ENCODE measurements at regions not wholly inside any gene's neighbourhood (a gene's known extent, or its start where the extent isn't known, plus 50 kb on each side); places are given as distances from the start of the nearest gene placed in this dataset.
"Not testable (repeated sequence)": the region's sequence is repeated elsewhere in the genome, so short reads cannot be mapped to it uniquely, and the experiment has no call there.

GRCh38 chr5:23433534-23434315 lies 73.7 kb upstream of the PRDM9 start:
- H3K4me3 ChIP-seq (ENCODE audit: low read depth, low read length): no peak overlapping the region
- TF ChIP-seq CTCF (IDR thresholded peaks at IDR 0.05; ENCODE audit: insufficient read depth, low read depth, low read length): no peak
- DNase-seq (ENCODE audit: low read depth): no peak

- no peak overlapping the region for H3K4me3 ChIP-seq (ENCODE audit: low read depth, low read length)
- DNase-seq (ENCODE audit: low read depth): no peak
- TF ChIP-seq CTCF (IDR thresholded peaks at IDR 0.05; ENCODE audit: insufficient read depth, low read depth, low read length): no peak
Observed at GRCh38 chr5:23428705-23429104, 78.7 kb upstream of the PRDM9 start.

- H3K4me3 ChIP-seq (ENCODE audit: low read depth, low read length); DNase-seq (ENCODE audit: low read depth): not testable (repeated sequence)
Observed at GRCh38 chr5:23420214-23420613, 87.2 kb upstream of the PRDM9 start.

GRCh38 chr5:23419115-23419514 lies 88.3 kb upstream of the PRDM9 start:
- H3K4me3 ChIP-seq (ENCODE audit: low read depth, low read length): no peak overlapping the region
- no peak for DNase-seq (ENCODE audit: low read depth)
- TF ChIP-seq CTCF (IDR thresholded peaks at IDR 0.05; ENCODE audit: insufficient read depth, low read depth, low read length): no peak

GRCh38 chr5:23412515-23412914 lies 94.9 kb upstream of the PRDM9 start:
- no peak for DNase-seq (ENCODE audit: low read depth)
- no peak for TF ChIP-seq CTCF (IDR thresholded peaks at IDR 0.05; ENCODE audit: insufficient read depth, low read depth, low read length)
- no peak overlapping the region for H3K4me3 ChIP-seq (ENCODE audit: low read depth, low read length)

- H3K4me3 ChIP-seq (ENCODE audit: low read depth, low read length): no peak overlapping the region
- no peak for DNase-seq (ENCODE audit: low read depth)
- TF ChIP-seq CTCF (IDR thresholded peaks at IDR 0.05; ENCODE audit: insufficient read depth, low read depth, low read length): no peak
Observed at GRCh38 chr5:23411994-23412393, 95.4 kb upstream of the PRDM9 start.

GRCh38 chr5:23411200-23411599 lies 96.2 kb upstream of the PRDM9 start:
- no peak for TF ChIP-seq CTCF (IDR thresholded peaks at IDR 0.05; ENCODE audit: insufficient read depth, low read depth, low read length)
- no peak for DNase-seq (ENCODE audit: low read depth)
- no peak overlapping the region for H3K4me3 ChIP-seq (ENCODE audit: low read depth, low read length)

GRCh38 chr5:23410775-23411174 lies 96.6 kb upstream of the PRDM9 start:
- DNase-seq (ENCODE audit: low read depth); H3K4me3 ChIP-seq (ENCODE audit: low read depth, low read length): not testable (repeated sequence)

Data from fibroblast of villous mesenchyme (primary cell).